Activated CD8-positive, alpha-beta memory T cell treated with anti-CD3 and anti-CD28 coated beads for 1 hour (primary cell): ENCODE measurements at regions not wholly inside any gene's neighbourhood (a gene's known extent, or its start where the extent isn't known, plus 50 kb on each side); places are given as distances from the start of the nearest gene placed in this dataset.
A peak's percentile ranks its signal among the peaks of the same experiment; 100 is the strongest.

Experiments used
- DNase-seq, 2 donors: peaks; one replicate each; pipeline ENCODE4 v3.0.0-alpha.2; 2020; ENCODE audit warnings: low read depth in 1 of 2; ENCODE audit errors: extremely low read depth in 1 of 2

GRCh38 chr4:123564758-123565346 lies 168.3 kb downstream of the SPRY1 start:
- peak; percentile 4 to 15 for DNase-seq

DNA sequence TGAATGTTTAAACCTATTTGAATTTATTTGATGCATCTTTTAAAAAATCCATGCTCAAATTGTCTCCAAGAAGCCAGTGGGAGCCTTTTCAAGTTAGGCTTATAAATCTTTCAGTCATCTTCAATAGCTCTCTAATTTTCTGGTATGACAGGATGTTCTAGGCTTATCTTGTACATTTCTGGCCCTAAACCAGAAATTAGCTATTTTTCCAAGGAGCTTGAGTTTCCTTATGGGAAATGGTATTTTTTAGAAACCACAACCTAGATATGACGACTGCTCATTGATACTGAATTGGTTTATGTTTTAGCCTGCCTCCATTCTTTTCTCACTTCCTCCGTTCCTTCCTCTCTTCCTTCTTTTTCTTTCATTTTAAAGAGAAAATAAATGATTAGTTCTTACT lies 172.3 kb downstream of the SPRY1 start:
- DNase-seq, result no peak

DNA sequence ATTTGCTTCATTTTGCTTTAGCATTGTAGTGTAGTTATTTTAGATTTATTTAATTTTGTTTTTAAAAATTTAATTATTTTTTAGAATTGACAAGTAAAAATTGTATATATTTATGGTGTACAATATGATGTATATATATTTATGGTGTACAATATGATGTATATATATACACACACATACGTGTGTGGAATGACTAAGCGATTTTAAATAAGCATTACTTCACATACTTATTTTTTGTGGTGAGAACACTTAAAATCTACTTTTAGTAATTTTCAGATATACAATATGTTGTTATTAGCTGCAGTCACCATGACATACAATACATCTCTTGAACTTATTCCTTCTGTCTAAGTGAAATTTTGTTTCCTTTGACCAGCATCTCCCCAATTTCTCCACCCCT lies 172.9 kb downstream of the SPRY1 start:
- DNase-seq, result no peak

- no peak for DNase-seq
Observed at GRCh38 chr4:123573866-123574508, 177.4 kb downstream of the SPRY1 start.

DNA sequence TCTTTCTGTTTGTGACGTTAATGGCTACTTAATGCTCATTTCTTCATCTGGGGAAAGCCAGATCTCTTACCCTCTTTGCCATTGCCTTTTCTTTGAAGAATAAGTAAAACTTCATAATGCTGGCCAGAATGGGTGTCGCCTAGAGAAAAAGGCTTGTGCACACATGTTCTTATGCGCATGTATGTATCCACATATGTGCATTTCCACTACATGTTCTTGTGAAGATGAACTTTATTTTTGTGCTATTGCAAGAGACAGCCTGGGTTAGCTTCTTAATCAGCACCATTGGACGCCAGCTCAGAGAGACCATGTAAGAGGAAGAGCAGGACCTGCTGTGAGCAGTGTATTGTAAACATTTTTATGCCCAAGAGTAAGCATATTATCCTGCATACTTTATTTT lies 178.7 kb downstream of the SPRY1 start:
- no peak for DNase-seq

- DNase-seq, result no peak
Observed at GRCh38 chr4:123577225-123577906, 180.8 kb downstream of the SPRY1 start.

DNA sequence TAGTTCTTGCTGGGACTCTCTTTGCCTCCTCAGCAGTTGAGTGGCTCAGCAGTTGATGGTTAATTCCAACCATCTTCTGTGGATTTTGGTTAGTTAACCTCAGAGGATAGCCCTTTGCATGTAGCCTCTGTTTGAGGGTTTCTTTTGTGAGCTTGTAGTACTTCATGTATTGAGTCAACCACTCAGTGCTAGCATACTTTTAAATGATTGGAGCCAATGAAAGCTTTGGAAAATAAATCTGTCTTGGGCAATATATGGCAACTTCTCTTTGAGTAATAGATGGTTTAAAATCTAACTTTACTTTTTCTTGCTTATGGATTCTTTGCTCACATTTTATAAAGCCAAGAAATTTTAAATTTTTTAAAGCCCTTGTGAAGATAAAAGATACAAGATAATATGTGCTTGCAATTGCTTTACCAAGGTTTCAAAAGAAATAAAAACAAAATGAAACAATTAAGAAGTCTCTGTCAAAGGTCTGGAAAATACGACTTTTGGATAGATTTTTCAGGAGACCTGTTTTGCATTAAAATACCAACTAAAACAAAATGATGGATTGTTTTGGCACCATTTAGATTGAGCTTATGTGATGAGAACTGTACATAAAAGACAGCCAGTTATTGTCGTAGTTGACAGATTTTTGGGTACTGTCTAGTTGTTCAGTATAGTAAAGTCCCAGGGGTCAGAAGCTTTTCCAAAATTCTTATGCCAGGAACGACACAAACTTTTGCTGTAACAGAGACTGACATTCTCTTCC lies 181.9 kb downstream of the SPRY1 start:
- DNase-seq, result no peak

DNA sequence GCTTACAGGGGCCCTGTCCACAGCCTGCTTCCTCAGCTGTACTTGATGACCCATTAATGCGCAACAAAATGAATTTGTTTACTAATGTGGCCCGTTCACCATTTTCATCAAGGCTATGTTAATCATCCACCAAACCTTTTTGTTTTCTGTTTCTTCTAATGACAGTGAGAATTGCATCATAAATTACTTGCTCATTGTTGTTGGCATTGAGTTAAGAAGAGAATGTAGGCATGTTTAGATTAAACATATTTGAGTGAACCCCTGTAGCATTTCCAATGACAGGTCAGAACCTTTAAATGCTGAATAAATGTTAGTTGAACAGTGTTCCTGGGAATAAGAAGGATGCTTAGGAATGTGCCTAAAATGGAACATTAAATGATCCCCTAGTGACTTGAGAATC lies 183.4 kb downstream of the SPRY1 start:
- DNase-seq, result no peak

- DNase-seq, result no peak
Observed at GRCh38 chr4:123580981-123581664, 184.5 kb downstream of the SPRY1 start.

GRCh38 chr4:123581802-123582201 lies 185.2 kb downstream of the SPRY1 start:
- no peak for DNase-seq

- no peak for DNase-seq
Observed at GRCh38 chr4:123583043-123583442, 186.4 kb downstream of the SPRY1 start.

- DNase-seq, result no peak
Observed at GRCh38 chr4:123585111-123585510, 188.5 kb downstream of the SPRY1 start.

DNA sequence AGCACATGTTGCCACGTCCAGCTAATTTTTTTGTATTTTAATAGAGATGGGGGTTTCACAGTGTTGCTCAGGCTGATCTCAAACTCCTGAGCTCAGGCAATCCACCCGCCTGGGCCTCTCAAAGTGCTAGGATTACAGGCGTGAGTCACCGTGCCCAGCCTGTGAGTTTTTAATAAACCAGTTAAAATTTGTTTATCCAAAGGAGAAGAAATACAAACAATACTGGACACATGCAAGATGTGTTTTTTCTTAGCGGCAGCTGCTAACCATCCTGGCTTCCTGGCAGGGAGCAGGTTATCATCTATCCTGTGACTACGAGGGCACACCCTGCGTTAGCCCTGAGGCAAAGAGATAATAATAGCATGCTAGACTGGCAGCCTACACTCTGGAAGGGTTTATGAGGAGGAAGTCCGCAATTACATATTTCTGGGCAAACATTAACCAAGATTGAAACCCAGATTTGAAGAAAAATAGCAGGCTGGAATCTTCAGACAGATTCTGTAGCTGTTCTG lies 191.4 kb downstream of the SPRY1 start:
- DNase-seq, result no peak

- no peak for DNase-seq
Observed at GRCh38 chr4:123588631-123589241, 192.1 kb downstream of the SPRY1 start.

- no peak for DNase-seq
Observed at GRCh38 chr4:123589301-123589700, 192.7 kb downstream of the SPRY1 start.

DNA sequence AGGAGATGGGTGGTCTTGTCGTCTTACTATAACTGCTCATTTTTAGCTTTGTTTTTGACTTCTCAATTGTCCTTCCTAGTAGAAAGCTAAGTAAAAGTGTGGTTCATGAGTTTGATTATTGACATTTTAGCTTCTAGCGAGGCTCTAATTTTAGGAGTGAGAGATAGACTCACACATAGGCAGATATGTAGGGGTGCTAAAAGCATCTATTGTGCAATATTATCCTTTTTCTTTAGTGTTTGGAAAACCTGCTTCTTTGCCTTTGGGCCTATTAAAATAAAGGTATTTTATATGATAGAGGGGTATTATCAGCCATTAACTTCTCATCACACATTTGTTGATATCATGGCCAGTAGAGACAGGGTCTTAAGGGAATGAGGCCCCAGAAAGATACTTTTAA lies 195.3 kb downstream of the SPRY1 start:
- no peak for DNase-seq

DNA sequence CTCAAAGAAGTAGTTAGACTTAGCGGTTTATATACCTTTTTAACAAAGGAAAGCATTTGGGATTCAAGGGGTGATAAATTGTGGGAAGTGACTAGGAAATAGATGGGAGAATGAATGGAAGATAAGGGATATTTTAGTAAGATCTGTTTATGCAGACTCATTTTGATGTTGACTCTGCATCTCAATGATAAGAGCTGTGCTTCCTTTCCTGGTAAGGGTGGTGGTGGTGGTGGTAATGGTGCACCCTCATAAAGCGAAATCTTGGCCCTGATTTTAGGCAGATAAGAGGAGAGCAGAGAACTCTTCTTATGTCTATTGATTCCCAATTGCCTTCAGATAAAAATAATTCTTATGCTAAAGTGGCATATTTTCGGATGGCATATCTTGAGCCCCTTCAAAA lies 197.1 kb downstream of the SPRY1 start:
- no peak for DNase-seq

- no peak for DNase-seq
Observed at GRCh38 chr4:123596805-123597204, 200.2 kb downstream of the SPRY1 start.

DNA sequence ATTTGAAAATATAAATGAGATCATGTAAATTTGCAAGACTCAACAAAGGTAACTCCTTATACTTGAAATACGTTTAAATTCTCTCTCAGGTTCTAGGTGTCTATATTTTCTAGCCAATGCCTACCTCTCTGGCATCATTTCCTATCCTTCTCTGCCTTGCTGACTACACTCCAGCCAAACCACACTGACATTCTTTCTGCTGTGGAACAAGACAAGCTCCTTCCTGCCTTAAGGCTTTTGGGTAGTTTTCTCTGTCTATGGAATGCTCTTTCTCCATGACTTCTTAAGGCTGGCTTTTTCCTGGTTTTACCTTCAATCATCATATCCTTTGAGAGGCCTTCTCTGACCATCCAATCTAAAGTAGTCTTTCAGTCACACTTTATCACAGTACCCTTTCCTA lies 201.0 kb downstream of the SPRY1 start:
- no peak for DNase-seq

GRCh38 chr4:123598331-123598730 lies 201.7 kb downstream of the SPRY1 start:
- DNase-seq, result no peak
